ENCODE measurements at regions not wholly inside any gene's neighbourhood (a gene's known extent, or its start where the extent isn't known, plus 50 kb on each side); places are given as distances from the start of the nearest gene placed in this dataset.

DNA sequence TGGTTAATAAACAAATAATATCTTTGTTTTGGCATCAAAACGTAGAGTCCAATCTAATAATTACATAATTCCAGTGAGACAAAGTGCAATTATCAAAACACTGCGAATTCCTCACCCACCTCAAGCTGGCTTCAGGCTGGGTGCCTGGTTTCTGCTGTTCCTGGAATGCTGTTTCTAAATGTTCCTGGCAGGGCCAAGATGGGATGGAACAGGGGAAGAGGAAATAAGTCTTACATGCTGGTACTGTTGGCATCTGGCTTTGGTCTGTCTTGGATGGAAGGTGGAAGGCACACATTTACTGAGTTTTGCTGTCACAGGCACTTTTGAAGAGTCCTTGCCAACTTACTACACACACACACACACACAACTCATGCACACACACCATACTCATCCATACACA lies 101.9 kb upstream of the SLCO3A1 start:
- no peak for FAIRE-seq
- CTCF ChIA-PET (ENCODE audit: low intra/inter-chr PET ratio, low total read pairs) = no interaction called here
- intact Hi-C loops (cut with micrococcal nuclease; ENCODE audit: unreplicated experiment) = no loop called here
- H4K20me1 ChIP-seq (ENCODE audit: insufficient read depth, low read length) = no peaks in the 10 kb centered on the region
- 2% methylated on average over 2 of the region's 2 CpGs for WGBS (ENCODE audit: low lambda C conversion rate)
- peaks cover 0 to 5% of the 10 kb centered on the region in 2 experiments; a peak in 2 of 5 replicates for H3K27me3 ChIP-seq (ENCODE audit: control insufficient read depth in 1 of 2, insufficient read depth in 2 of 2, low read length in 2 of 2)
- no peak overlapping the region for H3K9ac ChIP-seq (ENCODE audit: insufficient read depth, low read depth, low read length)
- ATAC-seq = no peak
- no peaks in the 10 kb centered on the region for H3K79me2 ChIP-seq (ENCODE audit: insufficient read depth, low read length)
- no peak overlapping the region for H2AFZ ChIP-seq (ENCODE audit: low read length)
- H3K9me3 ChIP-seq (ENCODE audit: low read length) = no peaks in the 10 kb centered on the region
- POLR2A ChIA-PET = no interaction called here
- no TSS peak for BruUV-seq (replicated peaks)
- H3K4me2 ChIP-seq (ENCODE audit: low read depth, low read length) = no peak overlapping the region
- H3K36me3 ChIP-seq (replicated peaks in 1 of 2; ENCODE audit: control insufficient read depth in 1 of 2, insufficient read depth in 2 of 2, low read length in 2 of 2) = no peaks in the 10 kb centered on the region
- H3K27ac ChIP-seq (ENCODE audit: extremely low read length, insufficient read depth, low read length) = no peak overlapping the region
- H3K4me1 ChIP-seq (ENCODE audit: insufficient read depth, low read length) = no peaks in the 10 kb centered on the region
- H3K4me3 ChIP-seq (replicated peaks in 1 of 3; ENCODE audit: insufficient read depth in 1 of 3, low read depth in 2 of 3, low read length in 3 of 3) = no peak overlapping the region
- DNase-seq (ENCODE audit: low spot score) = no peak
- in situ Hi-C loops (cut with HindIII; ENCODE audit: extremely low pct_ligation_motif_present, low pct_unique_long_range_greater_than_20kb) = no loop called here
- TF ChIP-seq EED (CRISPR knock-in tag; IDR thresholded peaks at IDR 0.05) (no peak), MTA1 (CRISPR knock-in tag; IDR thresholded peaks at IDR 0.05; ENCODE audit: borderline replicate concordance) (no peak), TP53 (CRISPR knock-in tag; conservative IDR thresholded peaks at IDR 0.05) (no peak), SETDB1 (CRISPR knock-in tag; IDR thresholded peaks at IDR 0.05; ENCODE audit: borderline replicate concordance) (no peak), NONO (IDR thresholded peaks at IDR 0.05) (no peak), NONO (CRISPR knock-in tag; conservative IDR thresholded peaks at IDR 0.05) (no peak), ZSCAN29 (CRISPR knock-in tag; conservative IDR thresholded peaks at IDR 0.05) (no peak), ZNF776 (CRISPR knock-in tag; IDR thresholded peaks at IDR 0.05) (no peak), ZBTB33 (CRISPR knock-in tag; IDR thresholded peaks at IDR 0.05) (no peak), KDM2A (CRISPR knock-in tag; IDR thresholded peaks at IDR 0.05; ENCODE audit: borderline replicate concordance, low read depth) (no peak), SRSF9 (IDR thresholded peaks at IDR 0.05; ENCODE audit: borderline replicate concordance, insufficient read depth, low read depth, low read length, poor library complexity, severe bottlenecking) (no peak), REPIN1 (CRISPR knock-in tag; IDR thresholded peaks at IDR 0.05; ENCODE audit: borderline replicate concordance, low read depth) (no peak), ZGPAT (CRISPR knock-in tag; IDR thresholded peaks at IDR 0.05) (no peak), RNF219 (CRISPR knock-in tag; IDR thresholded peaks at IDR 0.05) (no peak), CENPBD1 (CRISPR knock-in tag; IDR thresholded peaks at IDR 0.05; ENCODE audit: borderline replicate concordance, low read depth) (no peak), RXRB (CRISPR knock-in tag; IDR thresholded peaks at IDR 0.05; ENCODE audit: borderline replicate concordance) (no peak), NR3C1 (CRISPR knock-in tag; IDR thresholded peaks at IDR 0.05) (no peak), MEIS1 (CRISPR knock-in tag; IDR thresholded peaks at IDR 0.05; ENCODE audit: borderline replicate concordance) (no peak)
- TF ChIP-seq, protein P1, sequence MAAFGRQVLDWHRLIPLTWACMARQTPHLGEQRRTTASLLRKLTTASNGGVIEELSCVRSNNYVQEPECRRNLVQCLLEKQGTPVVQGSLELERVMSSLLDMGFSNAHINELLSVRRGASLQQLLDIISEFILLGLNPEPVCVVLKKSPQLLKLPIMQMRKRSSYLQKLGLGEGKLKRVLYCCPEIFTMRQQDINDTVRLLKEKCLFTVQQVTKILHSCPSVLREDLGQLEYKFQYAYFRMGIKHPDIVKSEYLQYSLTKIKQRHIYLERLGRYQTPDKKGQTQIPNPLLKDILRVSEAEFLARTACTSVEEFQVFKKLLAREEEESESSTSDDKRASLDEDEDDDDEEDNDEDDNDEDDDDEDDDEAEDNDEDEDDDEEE (CRISPR knock-in tag; IDR thresholded peaks at IDR 0.05) = no peak

Data from HepG2 (cell line).